ENCODE measurements at regions not wholly inside any gene's neighbourhood (a gene's known extent, or its start where the extent isn't known, plus 50 kb on each side); places are given as distances from the start of the nearest gene placed in this dataset.
A peak's percentile ranks its signal among the peaks of the same experiment; 100 is the strongest.
"Not testable (repeated sequence)": the region's sequence is repeated elsewhere in the genome, so short reads cannot be mapped to it uniquely, and the experiment has no call there.

DNA sequence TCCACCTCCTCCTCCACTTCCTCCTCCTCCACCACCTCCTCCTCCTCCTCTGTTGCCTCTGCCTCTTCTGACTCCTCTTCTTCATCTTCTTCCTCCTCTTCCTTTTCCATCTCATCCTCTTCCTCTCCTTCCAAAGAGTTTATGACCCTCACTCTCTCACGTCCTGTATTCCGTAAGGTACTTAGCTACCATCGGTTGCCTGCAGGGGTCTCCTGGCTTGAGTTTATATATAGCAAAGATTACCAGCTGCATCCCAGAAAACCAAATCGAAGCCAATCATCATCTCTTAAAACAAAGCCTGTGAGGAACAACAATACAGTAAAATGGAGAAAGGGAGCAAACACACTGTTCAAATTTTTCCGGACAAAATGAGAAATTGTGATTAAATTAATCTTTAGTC is 317.4 kb downstream of the C3orf38 start:
- Histone ChIP-seq H3K4me3 (ENCODE audit: low read length) (no peak overlapping the region), H3K27ac (ENCODE audit: low read length) (no peak overlapping the region), H3K9me3 (ENCODE audit: control insufficient read depth, low read length) (no peaks in the 10 kb centered on the region), H3K4me1 (ENCODE audit: control insufficient read depth, insufficient read depth, low read length) (no peaks in the 10 kb centered on the region), H3K27me3 (ENCODE audit: control insufficient read depth, insufficient read depth) (no peaks in the 10 kb centered on the region)
- WGBS, result 80% methylated on average over 5 of the region's 5 CpGs
- intact Hi-C loops (cut with DNase I), result no loop called here
- DNase-seq (no peak), ATAC-seq (no peak)

GRCh38 chr3:88469216-88469615 is 319.5 kb downstream of the C3orf38 start:
- Histone ChIP-seq H3K4me1 (ENCODE audit: control insufficient read depth, insufficient read depth, low read length) (no peaks in the 10 kb centered on the region), H3K9me3 (ENCODE audit: control insufficient read depth, low read length) (no peaks in the 10 kb centered on the region), H3K4me3 (ENCODE audit: low read length) (no peak overlapping the region), H3K27ac (ENCODE audit: low read length) (no peak overlapping the region), H3K27me3 (ENCODE audit: control insufficient read depth, insufficient read depth) (no peaks in the 10 kb centered on the region)
- intact Hi-C loops (cut with DNase I), result no loop called here
- no peak for DNase-seq
- WGBS, result 88% methylated on average over 1 of the region's 1 CpG
- no peak for ATAC-seq

- DNase-seq (no peak), ATAC-seq (no peak)
- H3K27ac ChIP-seq (ENCODE audit: low read length), result no peak overlapping the region
- no peaks in the 10 kb centered on the region for H3K27me3 ChIP-seq (ENCODE audit: control insufficient read depth, insufficient read depth)
- no peaks in the 10 kb centered on the region for H3K4me1 ChIP-seq (ENCODE audit: control insufficient read depth, insufficient read depth, low read length)
- H3K4me3 ChIP-seq (ENCODE audit: low read length), result no peak overlapping the region
- no peaks in the 10 kb centered on the region for H3K9me3 ChIP-seq (ENCODE audit: control insufficient read depth, low read length)
- WGBS, result 41% methylated on average over 1 of the region's 1 CpG
- intact Hi-C loops (cut with DNase I), result no loop called here
These were observed 328.7 kb downstream of the C3orf38 start for GRCh38 chr3:88478460-88478859.

GRCh38 chr3:88480822-88481221 is 331.1 kb downstream of the C3orf38 start:
- DNase-seq, result no peak
- H3K4me1 ChIP-seq (ENCODE audit: control insufficient read depth, insufficient read depth, low read length), result no peaks in the 10 kb centered on the region
- no peaks in the 10 kb centered on the region for H3K9me3 ChIP-seq (ENCODE audit: control insufficient read depth, low read length)
- no peaks in the 10 kb centered on the region for H3K27me3 ChIP-seq (ENCODE audit: control insufficient read depth, insufficient read depth)
- no peak for ATAC-seq
- intact Hi-C loops (cut with DNase I), result no loop called here
- H3K4me3 ChIP-seq (ENCODE audit: low read length), result no peak overlapping the region
- no peak overlapping the region for H3K27ac ChIP-seq (ENCODE audit: low read length)
- 37% methylated on average over 3 of the region's 3 CpGs for WGBS

GRCh38 chr3:88485001-88485400 is 335.2 kb downstream of the C3orf38 start:
- Histone ChIP-seq H3K4me1 (ENCODE audit: control insufficient read depth, insufficient read depth, low read length) (no peaks in the 10 kb centered on the region), H3K4me3 (ENCODE audit: low read length) (no peak overlapping the region), H3K27me3 (ENCODE audit: control insufficient read depth, insufficient read depth) (no peaks in the 10 kb centered on the region), H3K27ac (ENCODE audit: low read length) (no peak overlapping the region), H3K9me3 (ENCODE audit: control insufficient read depth, low read length) (no peaks in the 10 kb centered on the region)
- ATAC-seq (no peak), DNase-seq (no peak)
- intact Hi-C loops (cut with DNase I), result no loop called here

DNA sequence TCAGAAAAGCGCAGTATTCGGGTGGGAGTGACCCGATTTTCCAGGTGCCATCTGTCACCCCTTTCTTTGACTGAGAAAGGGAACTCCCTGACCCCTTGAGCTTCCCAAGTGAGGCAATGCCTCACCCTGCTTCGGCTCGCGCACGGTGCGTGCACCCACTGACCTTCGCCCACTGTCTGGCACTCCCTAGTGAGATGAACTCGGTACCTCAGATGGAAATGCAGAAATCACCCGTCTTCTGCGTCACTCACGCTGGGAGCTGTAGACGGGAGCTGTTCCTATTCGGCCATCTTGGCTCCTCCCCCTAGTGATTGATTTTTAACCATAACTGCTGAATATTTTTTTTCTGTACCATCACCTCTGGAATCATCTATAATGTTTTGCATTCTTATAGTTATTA is 359.1 kb downstream of the C3orf38 start:
- 89% methylated on average over 15 of the region's 15 CpGs for WGBS
- DNase-seq, result not testable (repeated sequence)

GRCh38 chr3:88509582-88509981 is 359.8 kb downstream of the C3orf38 start:
- DNase-seq (no peak), ATAC-seq (no peak)
- intact Hi-C loops (cut with DNase I), result no loop called here
- Histone ChIP-seq H3K27me3 (ENCODE audit: control insufficient read depth, insufficient read depth) (no peaks in the 10 kb centered on the region), H3K27ac (ENCODE audit: low read length) (no peak overlapping the region), H3K9me3 (ENCODE audit: control insufficient read depth, low read length) (no peaks in the 10 kb centered on the region), H3K4me1 (ENCODE audit: control insufficient read depth, insufficient read depth, low read length) (no peaks in the 10 kb centered on the region), H3K4me3 (ENCODE audit: low read length) (no peak overlapping the region)
- 75% methylated on average over 3 of the region's 3 CpGs for WGBS

More for the DNA sequence above, 359.1 kb downstream of the C3orf38 start:
- H3K27me3 ChIP-seq (ENCODE audit: control insufficient read depth, insufficient read depth); intact Hi-C loops (cut with DNase I); H3K9me3 ChIP-seq (ENCODE audit: control insufficient read depth, low read length); H3K4me1 ChIP-seq (ENCODE audit: control insufficient read depth, insufficient read depth, low read length); ATAC-seq; H3K4me3 ChIP-seq (ENCODE audit: low read length); H3K27ac ChIP-seq (ENCODE audit: low read length): not testable (repeated sequence)

DNA sequence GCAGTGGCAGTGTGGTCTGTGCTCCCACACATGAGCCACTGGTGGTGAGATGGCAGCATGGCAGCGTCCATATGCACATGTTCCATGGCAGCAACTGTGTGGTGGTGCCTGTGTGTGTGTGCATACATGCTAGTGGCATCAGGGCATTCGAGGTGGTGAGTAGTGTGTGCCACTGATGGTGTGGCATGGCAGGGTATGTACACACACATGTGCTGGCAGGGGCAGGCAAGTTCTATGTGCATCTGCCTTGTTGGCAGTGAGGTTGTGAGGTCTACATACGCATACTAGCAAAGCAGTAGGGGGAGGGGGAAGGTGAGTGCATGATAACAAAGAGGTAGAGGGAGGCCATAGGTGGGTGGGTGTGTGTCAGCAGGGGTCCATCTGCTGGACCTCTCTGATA is 378.7 kb downstream of the C3orf38 start:
- Histone ChIP-seq H3K9me3 (ENCODE audit: control insufficient read depth, low read length) (no peaks in the 10 kb centered on the region), H3K4me3 (ENCODE audit: low read length) (no peak overlapping the region), H3K27ac (ENCODE audit: low read length) (no peak overlapping the region), H3K27me3 (ENCODE audit: control insufficient read depth, insufficient read depth) (no peaks in the 10 kb centered on the region), H3K4me1 (ENCODE audit: control insufficient read depth, insufficient read depth, low read length) (no peaks in the 10 kb centered on the region)
- ATAC-seq, result no peak
- intact Hi-C loops (cut with DNase I), result no loop called here
- 71% methylated on average over 3 of the region's 3 CpGs for WGBS
- DNase-seq, result peak in 1 of 3 donors; percentile 5

DNA sequence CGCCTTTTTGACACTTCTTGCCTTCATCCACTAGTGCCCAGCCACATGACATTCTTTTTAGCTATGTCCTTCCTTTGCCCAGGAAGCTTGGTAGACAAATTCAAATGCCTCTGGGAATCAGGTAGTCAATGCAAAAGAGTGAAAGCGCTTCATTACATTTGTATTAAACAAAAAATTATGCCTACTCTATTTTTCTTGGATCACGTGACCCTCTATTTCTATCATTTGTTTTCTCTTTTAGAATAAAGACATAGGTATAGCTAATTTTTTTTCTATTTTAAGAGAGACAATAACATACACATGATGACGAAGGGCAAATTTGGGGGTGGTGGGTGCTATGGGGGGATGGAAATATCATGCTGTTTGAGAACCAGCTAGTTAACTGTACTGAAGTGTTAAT is 384.8 kb downstream of the C3orf38 start:
- Histone ChIP-seq H3K27ac (ENCODE audit: low read length) (no peak overlapping the region), H3K27me3 (ENCODE audit: control insufficient read depth, insufficient read depth) (no peaks in the 10 kb centered on the region), H3K9me3 (ENCODE audit: control insufficient read depth, low read length) (no peaks in the 10 kb centered on the region), H3K4me1 (ENCODE audit: control insufficient read depth, insufficient read depth, low read length) (no peaks in the 10 kb centered on the region), H3K4me3 (ENCODE audit: low read length) (no peak overlapping the region)
- WGBS, result 67% methylated on average over 4 of the region's 4 CpGs
- no peak for ATAC-seq
- intact Hi-C loops (cut with DNase I), result no loop called here
- no peak for DNase-seq

DNA sequence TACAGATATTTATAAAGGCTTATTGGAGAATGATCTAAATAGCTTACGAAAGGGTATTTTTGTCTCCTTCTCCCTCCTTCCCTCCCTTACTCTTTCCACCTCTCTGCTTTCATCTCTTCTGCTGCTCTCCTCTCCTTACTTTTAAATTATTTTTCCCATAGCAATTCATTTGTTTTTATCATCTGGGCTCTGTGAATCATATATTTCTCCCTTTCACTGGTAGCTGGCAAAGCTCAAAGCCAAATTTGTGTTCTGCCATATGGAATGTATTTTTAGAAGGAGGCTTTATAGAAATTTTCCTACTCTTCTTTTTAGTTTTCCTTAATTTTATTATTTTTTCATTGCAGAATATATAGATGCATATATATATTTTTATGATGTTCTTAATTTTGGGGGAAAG is 385.8 kb downstream of the C3orf38 start:
- ATAC-seq, result no peak
- WGBS, result 98% methylated on average over 1 of the region's 1 CpG
- no peak for DNase-seq
- H3K27ac ChIP-seq (ENCODE audit: low read length), result no peak overlapping the region
- H3K9me3 ChIP-seq (ENCODE audit: control insufficient read depth, low read length), result no peaks in the 10 kb centered on the region
- H3K4me3 ChIP-seq (ENCODE audit: low read length), result no peak overlapping the region
- no peaks in the 10 kb centered on the region for H3K4me1 ChIP-seq (ENCODE audit: control insufficient read depth, insufficient read depth, low read length)
- intact Hi-C loops (cut with DNase I), result no loop called here
- H3K27me3 ChIP-seq (ENCODE audit: control insufficient read depth, insufficient read depth), result no peaks in the 10 kb centered on the region

DNA sequence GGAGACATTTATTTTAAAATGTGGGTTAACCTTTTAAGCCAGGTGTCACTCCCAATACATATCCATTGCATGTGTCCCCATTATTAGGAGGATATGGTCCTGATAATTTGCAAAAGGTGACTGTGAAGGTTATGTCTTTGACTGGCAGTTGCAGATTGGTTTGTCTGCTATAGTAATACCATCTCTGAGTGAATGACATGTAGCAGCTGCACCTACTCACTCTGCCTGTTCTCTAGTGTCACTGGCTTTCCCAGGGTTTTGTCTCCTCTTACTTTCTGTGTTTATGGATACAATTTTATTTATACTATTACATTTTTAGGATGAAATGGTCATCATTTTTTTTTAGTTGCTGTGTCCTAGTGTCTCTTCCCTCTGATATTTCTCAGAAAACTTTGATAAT is 393.2 kb downstream of the C3orf38 start:
- no peaks in the 10 kb centered on the region for H3K9me3 ChIP-seq (ENCODE audit: control insufficient read depth, low read length)
- no peaks in the 10 kb centered on the region for H3K4me1 ChIP-seq (ENCODE audit: control insufficient read depth, insufficient read depth, low read length)
- intact Hi-C loops (cut with DNase I), result no loop called here
- no peak overlapping the region for H3K27ac ChIP-seq (ENCODE audit: low read length)
- no peak overlapping the region for H3K4me3 ChIP-seq (ENCODE audit: low read length)
- no peak for ATAC-seq
- H3K27me3 ChIP-seq (ENCODE audit: control insufficient read depth, insufficient read depth), result no peaks in the 10 kb centered on the region
- no peak for DNase-seq

- WGBS, result 87% methylated on average over 3 of the region's 3 CpGs
- DNase-seq (no peak), ATAC-seq (no peak)
- Histone ChIP-seq H3K4me1 (ENCODE audit: control insufficient read depth, insufficient read depth, low read length) (no peaks in the 10 kb centered on the region), H3K4me3 (ENCODE audit: low read length) (no peak overlapping the region), H3K27ac (ENCODE audit: low read length) (no peak overlapping the region), H3K27me3 (ENCODE audit: control insufficient read depth, insufficient read depth) (no peaks in the 10 kb centered on the region), H3K9me3 (ENCODE audit: control insufficient read depth, low read length) (no peaks in the 10 kb centered on the region)
- intact Hi-C loops (cut with DNase I), result no loop called here
These were observed 422.7 kb downstream of the C3orf38 start for GRCh38 chr3:88572450-88572849.
